ENCODE measurements at regions not wholly inside any gene's neighbourhood (a gene's known extent, or its start where the extent isn't known, plus 50 kb on each side); places are given as distances from the start of the nearest gene placed in this dataset.
"Not testable (repeated sequence)": the region's sequence is repeated elsewhere in the genome, so short reads cannot be mapped to it uniquely, and the experiment has no call there.

- Mint-ChIP-seq H3K4me1 (ENCODE audit: low read depth) (no peaks in the 10 kb centered on the region), H3K27me3 (no peaks in the 10 kb centered on the region), H3K27ac (no peak overlapping the region), H3K36me3 (no peaks in the 10 kb centered on the region), H3K9me3 (no peaks in the 10 kb centered on the region), H3K4me3 (no peak overlapping the region)
- POLR2A ChIA-PET, result no interaction called here
- intact Hi-C loops (cut with micrococcal nuclease), result no loop called here
- no peak for DNase-seq
- CTCF ChIA-PET, result interaction anchor here (0.6 kb wide), 1 partner anchor 9 kb away, joined by 3 read pairs; no protein-coding TSS in a partner anchor
Observed at GRCh38 chr21:22763442-22763841, 1765.2 kb downstream of the NCAM2 start.

GRCh38 chr21:22764222-22764621 is 1766.0 kb downstream of the NCAM2 start:
- ChIA-PET POLR2A (no interaction called here), CTCF (no interaction called here)
- intact Hi-C loops (cut with micrococcal nuclease), result no loop called here
- no peaks in the 10 kb centered on the region for H3K36me3 Mint-ChIP-seq
- H3K27me3 Mint-ChIP-seq, result no peaks in the 10 kb centered on the region
- no peaks in the 10 kb centered on the region for H3K4me1 Mint-ChIP-seq (ENCODE audit: low read depth)
- no peak overlapping the region for H3K27ac Mint-ChIP-seq
- H3K9me3 Mint-ChIP-seq, result no peaks in the 10 kb centered on the region
- no peak for DNase-seq
- H3K4me3 Mint-ChIP-seq, result no peak overlapping the region

DNA sequence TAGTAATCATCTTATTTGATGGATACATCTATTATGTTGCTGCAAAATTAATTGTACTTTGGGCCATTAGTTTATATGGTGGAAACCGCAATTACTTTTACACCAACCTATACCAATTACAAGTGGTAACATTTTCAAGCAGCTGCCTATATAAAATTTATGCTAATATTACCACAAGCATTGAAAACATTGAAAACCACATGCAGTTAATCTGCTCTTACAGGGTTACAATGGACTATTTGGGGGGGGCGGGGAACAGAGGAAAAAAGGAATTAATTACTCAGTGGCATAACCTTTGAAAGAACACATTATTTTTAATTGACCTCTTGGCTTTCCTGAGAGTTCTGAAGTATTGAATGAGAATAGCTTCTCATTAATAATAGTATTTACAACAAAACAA is 1793.2 kb downstream of the NCAM2 start:
- Mint-ChIP-seq H3K27me3 (no peaks in the 10 kb centered on the region), H3K27ac (no peak overlapping the region), H3K9me3 (no peaks in the 10 kb centered on the region), H3K36me3 (no peaks in the 10 kb centered on the region), H3K4me3 (no peak overlapping the region), H3K4me1 (ENCODE audit: low read depth) (no peaks in the 10 kb centered on the region)
- intact Hi-C loops (cut with micrococcal nuclease), result loop anchor here (1.0 to 5.0 kb wide), 2 partner anchors 1176 to 1627 kb away; no protein-coding TSS in a partner anchor
- ChIA-PET POLR2A (no interaction called here), CTCF (interaction anchor here (0.6 to 1.8 kb wide), 9 partner anchors 13 to 1792 kb away, joined by 3 to 6 read pairs (median 4); no protein-coding TSS in a partner anchor)
- no peak for DNase-seq

- H3K27ac Mint-ChIP-seq, result no peak overlapping the region
- H3K9me3 Mint-ChIP-seq, result no peaks in the 10 kb centered on the region
- DNase-seq, result no peak
- no peaks in the 10 kb centered on the region for H3K4me1 Mint-ChIP-seq (ENCODE audit: low read depth)
- H3K4me3 Mint-ChIP-seq, result no peak overlapping the region
- no peaks in the 10 kb centered on the region for H3K27me3 Mint-ChIP-seq
- POLR2A ChIA-PET, result no interaction called here
- H3K36me3 Mint-ChIP-seq, result no peaks in the 10 kb centered on the region
- intact Hi-C loops (cut with micrococcal nuclease), result loop anchor here (1.0 to 5.0 kb wide), 3 partner anchors 1175 to 1793 kb away; no protein-coding TSS in a partner anchor
- CTCF ChIA-PET, result interaction anchor here (0.7 to 1.8 kb wide), 7 partner anchors 19 to 1792 kb away, joined by 3 to 6 read pairs (median 4); no protein-coding TSS in a partner anchor
Observed at GRCh38 chr21:22791986-22792560, 1793.9 kb downstream of the NCAM2 start.

- Mint-ChIP-seq H3K27ac (no peak overlapping the region), H3K36me3 (no peaks in the 10 kb centered on the region), H3K9me3 (no peaks in the 10 kb centered on the region), H3K4me1 (ENCODE audit: low read depth) (no peaks in the 10 kb centered on the region), H3K27me3 (no peaks in the 10 kb centered on the region), H3K4me3 (no peak overlapping the region)
- intact Hi-C loops (cut with micrococcal nuclease), result no loop called here
- no peak for DNase-seq
- POLR2A ChIA-PET, result no interaction called here
- CTCF ChIA-PET, result no interaction called here
Observed at GRCh38 chr21:22795091-22795490, 1796.9 kb downstream of the NCAM2 start.

DNA sequence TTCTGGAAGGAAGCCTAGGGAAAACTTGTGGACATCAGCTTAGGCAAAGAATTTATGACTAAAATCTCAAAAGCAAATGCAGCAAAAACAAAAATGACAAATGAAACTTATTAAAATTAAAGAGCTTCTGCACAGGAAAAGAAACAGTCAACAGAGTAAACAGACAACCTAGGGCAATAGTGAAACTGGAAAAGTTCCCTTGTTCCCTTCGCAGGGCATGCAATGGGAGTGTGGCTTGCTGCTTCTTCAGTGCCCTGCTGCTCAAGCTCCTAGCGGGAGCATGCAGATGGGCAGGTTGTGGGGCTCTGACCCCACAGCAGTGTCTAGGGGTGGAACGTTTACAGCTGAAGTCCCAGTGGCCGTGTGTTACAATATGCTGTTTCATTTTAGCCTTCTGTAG is 1797.4 kb downstream of the NCAM2 start:
- intact Hi-C loops (cut with micrococcal nuclease), result no loop called here
- POLR2A ChIA-PET, result no interaction called here

DNA sequence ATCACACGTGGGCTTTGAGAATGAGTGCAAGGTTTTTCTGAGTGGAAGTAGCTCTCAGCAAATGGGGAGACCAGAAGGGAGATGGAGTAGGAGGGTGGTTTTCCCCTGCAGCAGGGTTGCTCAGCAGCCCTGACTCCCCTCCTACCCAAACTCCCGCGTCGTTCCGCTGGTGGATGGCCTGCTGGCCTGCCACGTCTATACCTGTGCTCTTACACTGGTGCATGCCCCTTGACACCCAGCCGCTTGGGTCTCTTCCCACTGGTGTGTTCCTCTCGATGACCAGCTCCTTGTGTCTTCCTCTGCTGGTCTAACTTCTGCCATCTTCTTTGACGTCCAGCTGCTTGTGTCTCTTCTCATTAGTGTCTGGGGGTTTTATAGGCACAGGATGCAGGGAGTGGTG is 1797.9 kb downstream of the NCAM2 start:
- no peak for DNase-seq
- ChIA-PET POLR2A (no interaction called here), CTCF (interaction anchor here (0.8 kb wide), 1 partner anchor 23 kb away, joined by 4 read pairs; no protein-coding TSS in a partner anchor)
- no peaks in the 10 kb centered on the region for H3K27me3 Mint-ChIP-seq
- H3K9me3 Mint-ChIP-seq, result no peaks in the 10 kb centered on the region
- no peak overlapping the region for H3K4me3 Mint-ChIP-seq
- H3K36me3 Mint-ChIP-seq, result no peaks in the 10 kb centered on the region
- intact Hi-C loops (cut with micrococcal nuclease), result no loop called here
- H3K4me1 Mint-ChIP-seq (ENCODE audit: low read depth), result no peaks in the 10 kb centered on the region
- no peak overlapping the region for H3K27ac Mint-ChIP-seq

More for the DNA sequence above, 1797.4 kb downstream of the NCAM2 start:
- Mint-ChIP-seq H3K36me3 (no peaks in the 10 kb centered on the region), H3K27me3 (no peaks in the 10 kb centered on the region), H3K9me3 (no peaks in the 10 kb centered on the region), H3K4me3 (no peak overlapping the region), H3K27ac (no peak overlapping the region), H3K4me1 (ENCODE audit: low read depth) (no peaks in the 10 kb centered on the region)
- no peak for DNase-seq
- CTCF ChIA-PET, result interaction anchor here (0.8 kb wide), 1 partner anchor 22 kb away, joined by 4 read pairs; no protein-coding TSS in a partner anchor

DNA sequence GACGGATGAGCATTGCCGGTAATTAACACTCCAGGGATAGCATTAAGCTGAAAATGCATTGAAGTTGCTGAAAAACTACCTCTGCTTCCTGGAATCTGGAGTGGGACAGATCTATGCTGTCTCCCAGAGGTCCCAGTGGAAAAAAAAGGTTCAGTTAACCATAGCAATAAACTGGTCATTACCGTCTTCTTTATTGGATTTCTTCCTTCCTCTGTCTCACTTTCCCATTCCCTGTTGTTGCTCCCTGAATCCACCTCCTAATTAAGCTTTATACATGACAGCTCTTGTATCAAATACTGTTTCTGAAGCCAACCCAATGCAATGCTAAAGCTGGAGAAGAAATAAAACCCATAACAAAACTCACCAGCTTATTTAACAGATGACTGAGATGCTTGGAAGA is 1805.9 kb downstream of the NCAM2 start:
- Mint-ChIP-seq H3K36me3 (no peaks in the 10 kb centered on the region), H3K4me1 (ENCODE audit: low read depth) (no peaks in the 10 kb centered on the region), H3K9me3 (peaks cover 5% of the 10 kb centered on the region), H3K4me3 (no peak overlapping the region), H3K27ac (no peak overlapping the region), H3K27me3 (no peaks in the 10 kb centered on the region)
- intact Hi-C loops (cut with micrococcal nuclease), result no loop called here
- ChIA-PET POLR2A (no interaction called here), CTCF (interaction anchor here (0.7 kb wide), 1 partner anchor 78 kb away, joined by 3 read pairs; no protein-coding TSS in a partner anchor)
- no peak for DNase-seq

DNA sequence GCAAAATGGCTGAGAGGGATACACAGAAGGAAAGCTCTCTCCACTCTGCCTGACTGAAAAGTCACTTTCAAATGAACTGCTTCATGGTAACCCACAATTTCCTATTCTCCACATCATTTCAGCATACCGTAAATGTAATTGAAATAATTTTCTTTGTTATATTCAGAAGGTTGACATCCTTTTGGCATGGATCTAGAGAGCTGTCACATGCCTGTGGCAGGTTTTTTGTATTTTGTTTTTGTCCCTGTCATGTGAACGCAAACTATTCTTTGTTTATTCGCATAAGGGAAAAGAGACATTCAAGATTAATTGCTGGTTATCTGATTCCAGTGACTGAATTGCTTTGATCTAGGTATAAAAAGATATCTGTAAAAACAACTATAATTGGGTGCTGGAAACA is 1808.1 kb downstream of the NCAM2 start:
- Mint-ChIP-seq H3K36me3 (no peaks in the 10 kb centered on the region), H3K27me3 (no peaks in the 10 kb centered on the region), H3K9me3 (peaks cover 5% of the 10 kb centered on the region), H3K4me3 (no peak overlapping the region), H3K4me1 (ENCODE audit: low read depth) (no peaks in the 10 kb centered on the region), H3K27ac (no peak overlapping the region)
- intact Hi-C loops (cut with micrococcal nuclease), result no loop called here
- CTCF ChIA-PET, result no interaction called here
- no peak for DNase-seq
- POLR2A ChIA-PET, result no interaction called here

DNA sequence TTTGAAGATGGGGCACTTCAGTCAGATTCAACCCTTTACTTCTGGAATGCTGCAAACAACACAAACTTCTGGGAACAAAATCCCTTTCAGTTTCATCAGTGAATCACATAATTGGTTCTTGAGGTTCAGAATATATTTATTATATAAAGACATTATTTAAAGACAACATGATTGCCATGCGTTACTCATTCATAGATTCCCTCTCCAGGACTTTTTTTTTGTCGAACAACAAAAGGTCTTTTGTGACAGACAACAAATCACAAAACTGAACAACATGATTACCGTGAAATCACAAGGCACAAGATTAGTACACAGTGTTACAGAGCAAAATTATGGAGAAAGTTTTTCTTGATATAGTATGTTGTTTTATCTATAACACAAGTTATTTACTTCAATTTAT is 1815.0 kb downstream of the NCAM2 start:
- POLR2A ChIA-PET, result no interaction called here
- H3K9me3 Mint-ChIP-seq, result peaks cover 6% of the 10 kb centered on the region
- no peak overlapping the region for H3K27ac Mint-ChIP-seq
- CTCF ChIA-PET, result no interaction called here
- intact Hi-C loops (cut with micrococcal nuclease), result no loop called here
- DNase-seq, result no peak
- H3K4me3 Mint-ChIP-seq, result no peak overlapping the region
- no peaks in the 10 kb centered on the region for H3K4me1 Mint-ChIP-seq (ENCODE audit: low read depth)
- no peaks in the 10 kb centered on the region for H3K36me3 Mint-ChIP-seq
- no peaks in the 10 kb centered on the region for H3K27me3 Mint-ChIP-seq

DNA sequence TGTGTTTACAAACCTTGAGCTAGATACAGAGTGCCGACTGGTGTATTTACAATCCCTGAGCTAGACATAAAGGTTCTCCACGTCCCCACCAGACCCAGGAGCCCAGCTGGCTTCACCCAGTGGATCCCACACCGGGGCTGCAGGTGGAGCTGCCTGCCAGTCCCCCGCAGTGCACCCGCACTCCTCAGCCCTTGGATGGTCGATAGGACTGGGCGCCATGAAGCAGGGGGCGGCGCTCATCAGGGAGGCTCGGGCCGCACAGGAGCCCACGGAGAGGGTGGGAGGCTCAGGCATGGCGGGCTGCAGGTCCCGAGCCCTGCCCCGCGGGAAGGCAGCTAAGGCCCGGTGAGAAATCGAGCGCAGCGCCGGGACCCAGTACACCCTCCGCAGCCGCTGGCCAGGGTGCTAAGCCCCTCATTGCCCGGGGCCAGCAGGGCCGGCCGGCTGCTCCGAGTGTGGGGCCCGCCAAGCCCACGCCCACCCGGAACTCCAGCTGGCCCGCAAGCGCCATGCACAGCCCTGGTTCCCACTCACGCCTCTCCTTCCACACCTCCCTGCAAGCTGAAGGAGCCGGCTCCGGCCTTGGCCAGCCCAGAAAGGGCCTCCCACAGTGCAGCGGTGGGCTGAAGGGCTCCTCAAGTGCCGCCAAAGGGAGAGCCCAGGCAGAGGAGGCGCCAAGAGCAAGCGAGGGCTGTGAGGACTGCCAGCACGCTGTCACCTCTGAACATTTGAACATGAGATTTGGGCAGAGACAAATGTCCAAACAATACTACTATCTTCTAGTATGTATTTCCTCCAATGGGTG is 1820.7 kb downstream of the NCAM2 start:
- intact Hi-C loops (cut with micrococcal nuclease); H3K36me3 Mint-ChIP-seq; CTCF ChIA-PET; H3K27ac Mint-ChIP-seq; H3K4me1 Mint-ChIP-seq (ENCODE audit: low read depth); POLR2A ChIA-PET; DNase-seq; H3K4me3 Mint-ChIP-seq; H3K27me3 Mint-ChIP-seq; H3K9me3 Mint-ChIP-seq: not testable (repeated sequence)

- no peak for DNase-seq
- Mint-ChIP-seq H3K4me1 (ENCODE audit: low read depth) (no peaks in the 10 kb centered on the region), H3K9me3 (peaks cover 18% of the 10 kb centered on the region), H3K36me3 (no peaks in the 10 kb centered on the region), H3K27me3 (no peaks in the 10 kb centered on the region), H3K27ac (no peak overlapping the region), H3K4me3 (no peak overlapping the region)
- POLR2A ChIA-PET, result no interaction called here
- CTCF ChIA-PET, result no interaction called here
- intact Hi-C loops (cut with micrococcal nuclease), result no loop called here
Observed at GRCh38 chr21:22827422-22827821, 1829.2 kb downstream of the NCAM2 start.

DNA sequence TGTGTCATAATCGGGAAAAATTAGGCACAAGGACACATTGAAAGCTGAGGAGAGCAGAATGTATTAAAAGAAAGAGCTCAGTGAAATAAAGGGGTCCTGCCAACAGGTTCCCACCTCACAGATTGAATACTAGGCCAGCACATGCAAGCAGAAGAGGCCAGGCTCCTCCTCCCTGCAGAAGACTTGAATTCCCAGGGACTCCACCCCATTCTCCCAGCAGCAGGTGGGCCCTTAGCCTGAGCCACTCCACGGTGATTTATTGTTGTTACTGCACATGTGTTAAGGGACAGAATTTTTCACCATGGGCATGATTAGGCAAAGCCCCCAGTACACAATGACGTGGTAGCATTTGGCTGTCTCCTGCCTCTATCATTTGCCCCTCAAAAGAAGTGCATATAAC is 1844.7 kb downstream of the NCAM2 start:
- POLR2A ChIA-PET, result no interaction called here
- no peaks in the 10 kb centered on the region for H3K36me3 Mint-ChIP-seq

More for the DNA sequence above, 1844.7 kb downstream of the NCAM2 start:
- H3K27me3 Mint-ChIP-seq, result no peaks in the 10 kb centered on the region
- intact Hi-C loops (cut with micrococcal nuclease), result no loop called here
- DNase-seq, result no peak
- no peaks in the 10 kb centered on the region for H3K4me1 Mint-ChIP-seq (ENCODE audit: low read depth)
- peaks cover 8% of the 10 kb centered on the region for H3K9me3 Mint-ChIP-seq
- no peak overlapping the region for H3K4me3 Mint-ChIP-seq
- no peak overlapping the region for H3K27ac Mint-ChIP-seq
- CTCF ChIA-PET, result no interaction called here

Data from activated CD4-positive, alpha-beta memory T cell treated with anti-CD3 and anti-CD28 coated beads for 36 hours (primary cell).